ENCODE measurements at regions not wholly inside any gene's neighbourhood (a gene's known extent, or its start where the extent isn't known, plus 50 kb on each side); places are given as distances from the start of the nearest gene placed in this dataset.

- TF ChIP-seq POLR2A (IDR thresholded peaks at IDR 0.05) (no peak), CTCF (IDR thresholded peaks at IDR 0.05) (no peak), EP300 (IDR thresholded peaks at IDR 0.05) (no peak), POLR2AphosphoS5 (IDR thresholded peaks at IDR 0.05) (no peak)
Observed at GRCh38 chr5:175096469-175097165, 347.4 kb downstream of the DRD1 start.
